Fibroblast of peridontal ligament (primary cell): ENCODE measurements at regions not wholly inside any gene's neighbourhood (a gene's known extent, or its start where the extent isn't known, plus 50 kb on each side); places are given as distances from the start of the nearest gene placed in this dataset.
"Not testable (repeated sequence)": the region's sequence is repeated elsewhere in the genome, so short reads cannot be mapped to it uniquely, and the experiment has no call there.

ENCODE experiments used
- DNase-seq: peaks from one replicate; pipeline ENCODE4 v3.0.0-alpha.2; 2010; ENCODE audit errors: extremely low read depth

DNA sequence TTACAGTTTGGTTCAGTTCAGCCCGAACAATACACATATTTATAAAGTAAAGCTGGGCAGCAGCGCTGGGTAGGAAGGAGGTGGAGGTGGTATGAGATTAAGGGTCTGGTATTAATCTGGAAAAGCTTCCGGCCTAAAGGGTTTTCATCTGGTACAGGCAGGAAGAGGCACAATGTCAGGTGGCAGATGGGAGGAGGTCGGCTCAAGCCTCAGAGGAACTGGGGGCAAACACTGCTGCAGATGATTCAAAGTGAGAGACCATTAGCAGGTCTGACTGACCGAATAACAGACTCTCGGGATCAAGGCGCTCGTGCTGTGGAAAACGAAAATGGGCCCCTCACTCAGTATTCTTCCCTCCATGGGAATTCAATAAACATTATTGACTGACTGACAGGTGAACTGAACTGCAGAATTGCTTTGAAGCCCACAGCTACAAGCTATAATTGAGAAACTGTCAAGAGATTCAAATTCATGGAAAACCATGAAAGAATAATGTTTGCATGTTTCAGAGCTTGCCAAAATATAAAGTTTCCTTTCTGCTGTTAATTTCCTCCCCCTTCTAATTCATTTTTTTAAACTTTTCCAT lies 75.3 kb downstream of the TMEM167A start:
- no peak for DNase-seq

DNA sequence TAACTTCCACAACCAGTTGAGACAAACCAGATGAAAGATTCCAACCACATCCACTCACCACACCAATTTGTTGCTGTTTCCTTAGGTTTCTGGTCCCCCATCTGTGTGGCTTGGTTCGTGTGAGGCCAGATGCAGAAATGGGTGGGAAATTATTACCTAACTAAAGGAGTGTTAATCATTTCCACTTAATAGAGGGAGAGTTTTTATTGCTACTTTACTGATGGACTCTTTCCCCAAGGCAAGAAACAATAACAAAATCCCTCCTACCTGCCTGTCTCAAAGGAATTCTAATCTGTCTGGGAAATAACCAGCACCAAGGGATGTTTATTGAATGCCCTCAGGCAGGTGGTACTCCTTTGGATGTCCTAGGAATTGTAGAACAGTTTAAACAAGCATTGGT lies 76.3 kb downstream of the TMEM167A start:
- no peak for DNase-seq

DNA sequence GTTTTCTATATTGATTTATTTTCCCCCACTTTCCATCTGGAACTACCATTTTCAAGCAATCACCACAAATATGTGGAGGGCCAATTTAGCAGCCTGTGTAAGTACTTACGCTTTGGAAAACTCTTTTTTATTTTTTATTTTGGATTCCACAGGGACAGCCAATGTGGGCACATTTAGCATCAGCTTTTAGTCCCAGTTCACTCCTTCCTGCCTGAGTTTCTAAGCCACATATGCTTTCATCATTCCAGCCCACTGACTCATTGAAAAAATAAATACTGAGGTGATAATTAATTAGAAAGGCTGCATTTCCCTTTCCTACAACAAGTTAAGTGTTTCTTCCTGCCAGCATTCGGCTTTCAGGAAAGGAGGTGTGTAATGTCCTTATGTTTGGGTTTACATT lies 76.8 kb downstream of the TMEM167A start:
- peak; percentile 51 for DNase-seq

DNA sequence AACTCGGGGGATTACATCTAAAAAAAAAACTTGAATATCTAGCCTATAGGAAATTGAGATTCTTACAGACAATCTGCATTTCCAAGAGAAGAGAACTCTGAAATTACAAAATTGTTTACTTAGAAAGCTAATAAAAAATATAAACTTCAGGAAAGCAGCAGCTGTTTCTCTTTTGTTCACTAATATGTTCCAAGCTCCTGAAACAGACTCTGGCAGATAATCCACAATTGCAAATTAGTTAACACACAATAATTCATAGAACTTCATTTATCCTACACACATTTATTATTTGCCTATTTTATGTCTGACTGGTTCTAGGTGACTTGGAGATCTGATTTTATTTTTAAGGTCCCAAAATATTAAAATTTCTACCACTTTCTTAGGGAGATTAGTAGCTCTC lies 83.8 kb downstream of the TMEM167A start:
- no peak for DNase-seq

DNA sequence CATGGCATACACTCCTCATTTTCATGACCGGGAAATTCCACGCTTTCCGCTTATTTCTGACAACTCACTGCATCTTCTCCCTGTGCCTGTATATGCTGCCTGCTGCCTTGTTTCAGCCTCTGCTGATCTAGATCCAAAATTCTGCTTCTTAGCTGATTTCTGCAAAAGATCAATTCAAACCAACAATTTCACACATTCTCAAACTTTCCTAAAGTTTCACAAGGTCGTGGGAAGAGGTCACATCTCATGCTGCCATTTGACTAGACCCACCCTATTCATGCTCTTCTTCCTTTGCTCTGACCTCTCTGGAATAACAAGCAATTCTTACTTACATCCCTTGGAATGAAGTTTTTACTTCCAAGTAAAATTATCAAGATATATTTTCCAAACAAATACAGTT lies 84.5 kb downstream of the TMEM167A start:
- no peak for DNase-seq

DNA sequence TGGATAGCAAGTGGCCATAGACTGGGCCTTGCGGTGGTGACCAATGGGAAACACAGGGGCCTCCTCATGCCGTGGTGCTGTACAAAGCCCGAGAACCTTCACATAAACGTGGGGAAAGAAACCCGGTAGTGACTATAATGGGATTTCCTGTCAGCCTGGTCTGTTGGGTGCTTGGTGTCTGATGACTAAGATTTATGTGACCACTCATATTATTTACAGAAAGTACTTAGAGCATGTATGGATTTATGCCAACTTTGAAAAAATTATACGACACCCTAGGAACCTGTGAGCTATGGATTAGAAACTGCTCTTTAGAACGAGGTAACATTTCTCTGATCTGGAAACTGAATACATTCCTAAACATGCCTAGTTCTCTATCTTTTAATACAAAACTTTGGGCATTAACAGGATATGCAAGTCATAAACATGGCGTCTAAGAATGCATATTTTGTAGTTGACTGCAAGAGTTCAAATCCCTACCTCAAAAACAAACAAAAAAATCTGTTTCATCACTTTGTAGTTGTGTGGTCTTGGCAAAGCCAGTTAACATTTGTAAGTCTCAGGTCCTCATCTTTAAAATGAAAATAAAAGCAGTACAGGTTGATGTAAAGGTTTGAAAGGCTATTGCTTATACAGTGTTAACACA lies 85.4 kb downstream of the TMEM167A start:
- DNase-seq, result no peak

DNA sequence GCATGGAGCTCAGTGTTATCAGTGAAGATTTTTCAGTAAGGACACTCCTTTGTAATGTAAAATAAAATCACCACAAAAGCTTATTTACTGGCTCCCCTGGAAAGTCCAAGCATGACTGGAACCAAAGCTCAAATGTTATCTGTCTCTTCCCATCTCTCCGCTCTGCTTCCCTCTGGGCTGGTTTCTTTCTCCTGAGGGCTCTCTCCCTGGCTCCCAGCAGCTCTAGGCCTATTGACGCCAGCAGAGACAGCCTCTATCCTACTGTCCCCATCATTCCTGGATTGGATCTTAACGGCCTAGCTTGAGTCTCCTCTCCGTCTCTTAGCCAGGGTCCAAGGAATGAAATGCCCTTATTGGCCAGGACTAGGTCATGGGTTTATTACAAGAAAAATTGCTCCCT lies 86.1 kb downstream of the TMEM167A start:
- DNase-seq, result no peak

DNA sequence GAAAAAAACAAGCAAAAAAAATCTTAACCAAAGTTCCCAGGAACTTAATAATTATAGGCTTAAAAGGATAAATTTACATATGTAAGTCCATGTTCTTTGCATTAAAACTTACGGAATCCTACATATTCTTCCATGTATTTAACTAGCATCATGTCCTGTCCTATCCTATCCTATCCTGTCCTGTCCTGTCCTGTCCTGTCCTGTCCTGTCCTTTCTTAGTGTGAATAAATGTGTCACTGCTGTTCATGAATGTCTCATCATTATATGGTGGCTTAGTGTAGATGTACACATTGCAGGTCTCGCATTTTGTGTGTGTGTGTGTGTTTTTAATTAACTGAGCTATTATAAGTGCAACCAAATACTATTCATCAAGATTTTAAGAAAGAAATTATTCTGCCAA lies 90.0 kb downstream of the TMEM167A start:
- no peak for DNase-seq

DNA sequence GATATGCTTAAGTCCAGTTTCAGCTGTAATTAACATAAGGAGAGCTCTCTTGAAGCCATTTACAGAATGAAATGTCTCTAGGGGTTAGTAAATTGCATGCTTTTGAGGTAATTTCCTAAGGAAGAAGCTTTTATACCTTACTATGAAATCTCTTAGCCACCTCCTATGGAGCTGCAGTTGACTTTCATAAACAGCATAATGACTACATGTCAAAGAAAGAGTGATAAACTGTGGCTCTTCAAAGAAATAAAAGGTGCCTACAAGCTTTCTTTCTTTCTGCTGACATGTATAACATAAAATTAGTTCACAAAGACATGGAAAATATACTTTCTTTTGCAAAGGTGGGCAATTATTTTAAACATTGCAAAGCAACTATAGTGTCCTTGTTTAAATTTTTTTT lies 90.8 kb downstream of the TMEM167A start:
- DNase-seq, result no peak

DNA sequence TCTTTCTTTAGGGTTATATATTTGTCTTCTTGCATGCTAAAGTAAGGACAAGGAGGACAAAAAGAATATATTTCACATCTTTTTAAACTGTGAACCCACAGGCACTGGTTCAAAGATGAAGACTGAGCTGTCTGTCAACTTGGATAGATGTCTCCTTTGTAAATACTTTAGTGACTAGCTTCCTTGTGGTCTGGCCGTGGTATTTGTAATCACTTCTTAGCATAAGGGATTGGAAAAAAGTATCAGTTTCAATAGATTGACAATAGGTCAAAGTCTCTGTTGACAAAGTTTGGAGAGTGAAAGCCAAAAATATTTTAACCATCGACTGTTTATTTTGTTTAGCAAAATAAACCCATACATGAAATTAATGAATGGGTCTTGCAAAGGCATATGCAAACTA lies 91.4 kb downstream of the TMEM167A start:
- DNase-seq, result peak; percentile 23

DNA sequence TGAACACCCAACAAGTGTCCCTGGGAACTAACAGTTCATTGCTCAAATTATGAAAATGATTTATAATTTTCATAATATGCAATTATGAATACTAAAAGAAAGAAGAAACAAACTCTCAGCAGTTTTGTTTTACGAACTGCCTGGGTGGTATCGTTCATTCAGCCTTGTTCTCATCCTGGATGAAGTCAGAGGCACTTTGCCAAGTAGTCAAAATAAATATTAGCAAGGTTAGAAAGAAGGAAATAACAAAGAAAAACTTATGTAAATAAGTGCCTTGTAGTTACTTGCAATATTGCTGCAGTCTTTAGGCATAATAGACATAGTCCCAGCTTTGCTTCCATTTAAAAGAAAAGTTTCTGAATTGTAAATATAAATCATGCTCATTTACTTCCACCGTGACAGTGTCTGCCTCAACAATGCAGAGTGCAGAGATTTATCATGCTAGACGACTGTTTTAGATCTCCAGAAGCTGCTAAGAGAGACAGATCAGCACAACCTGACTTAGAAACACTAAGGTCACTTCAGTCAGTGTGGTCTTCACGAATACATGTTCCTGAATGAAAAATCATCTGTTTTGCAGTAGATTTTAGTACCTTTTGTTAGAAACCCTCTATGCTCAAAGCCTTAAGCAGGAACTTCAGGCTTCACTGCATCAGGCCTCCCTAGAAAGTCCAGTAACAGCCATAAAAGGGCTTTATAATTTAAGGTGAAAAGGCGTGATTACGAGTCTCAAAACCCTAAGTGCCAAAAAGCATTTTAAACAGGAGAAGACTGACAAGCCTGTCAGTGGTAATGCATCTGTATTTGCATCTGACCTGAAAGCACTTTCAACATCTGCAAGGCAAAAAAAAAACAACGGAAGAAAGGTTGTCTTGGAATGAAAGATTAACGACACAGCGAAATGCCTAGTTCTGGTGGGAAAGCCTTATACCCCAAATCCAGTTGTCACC lies 92.1 kb downstream of the TMEM167A start:
- DNase-seq, result no peak

DNA sequence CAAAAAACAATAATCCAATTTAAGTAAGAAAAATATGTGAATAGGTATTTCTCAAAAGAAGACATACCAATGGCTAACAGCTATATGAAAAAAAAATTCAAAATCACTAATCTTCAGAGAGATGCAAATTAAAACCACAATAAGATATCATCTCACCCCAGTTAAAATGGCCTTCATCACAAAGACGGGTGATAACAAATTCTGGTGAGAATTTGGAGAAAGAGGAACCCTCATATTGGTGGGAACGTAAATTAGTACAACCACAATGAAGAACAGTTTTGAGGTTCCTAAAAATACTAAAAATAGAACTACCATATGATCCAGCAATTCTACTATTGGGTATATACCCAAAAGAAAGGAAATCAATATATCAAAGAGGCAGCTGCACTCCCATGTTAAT lies 94.3 kb downstream of the TMEM167A start:
- DNase-seq, result no peak

DNA sequence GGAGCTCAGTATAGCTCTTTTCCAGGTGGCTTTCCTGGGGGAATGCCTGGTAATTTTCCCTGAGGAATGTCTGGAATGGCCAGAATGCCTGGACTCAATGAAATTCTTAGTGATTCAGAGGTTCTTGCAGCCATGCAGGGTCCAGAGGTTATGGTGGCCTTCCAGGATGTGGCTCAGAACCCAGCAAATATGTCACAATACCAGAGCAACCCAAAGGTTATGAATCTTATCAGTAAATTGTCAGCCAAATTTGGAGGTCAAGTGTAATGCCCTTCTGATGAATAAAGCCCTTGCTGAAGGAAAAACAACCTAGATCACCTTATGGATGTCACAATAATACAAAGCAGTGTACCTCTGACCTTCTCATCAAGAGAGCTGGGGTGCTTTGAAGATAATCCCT lies 100.3 kb downstream of the TMEM167A start:
- not testable (repeated sequence) for DNase-seq

DNA sequence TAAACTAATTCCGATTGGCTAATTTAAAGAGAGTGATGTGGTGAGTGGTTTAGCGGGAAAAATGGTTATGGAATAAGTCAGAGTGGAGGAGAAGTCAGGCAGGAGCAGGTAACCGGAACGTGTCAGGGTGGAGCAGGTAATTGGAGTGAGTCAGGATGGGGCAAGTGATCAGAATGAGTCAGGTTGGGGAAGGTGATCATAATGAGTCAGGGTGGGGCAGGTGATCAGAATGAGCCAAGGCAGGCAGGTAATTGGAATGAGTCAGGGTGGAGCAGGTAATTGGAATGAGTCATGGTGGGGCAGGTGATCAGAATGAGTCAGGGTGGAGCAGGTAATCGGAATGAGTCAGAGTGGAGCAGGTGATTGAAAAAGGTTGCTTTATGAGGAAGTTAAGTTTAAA lies 101.4 kb downstream of the TMEM167A start:
- no peak for DNase-seq

DNA sequence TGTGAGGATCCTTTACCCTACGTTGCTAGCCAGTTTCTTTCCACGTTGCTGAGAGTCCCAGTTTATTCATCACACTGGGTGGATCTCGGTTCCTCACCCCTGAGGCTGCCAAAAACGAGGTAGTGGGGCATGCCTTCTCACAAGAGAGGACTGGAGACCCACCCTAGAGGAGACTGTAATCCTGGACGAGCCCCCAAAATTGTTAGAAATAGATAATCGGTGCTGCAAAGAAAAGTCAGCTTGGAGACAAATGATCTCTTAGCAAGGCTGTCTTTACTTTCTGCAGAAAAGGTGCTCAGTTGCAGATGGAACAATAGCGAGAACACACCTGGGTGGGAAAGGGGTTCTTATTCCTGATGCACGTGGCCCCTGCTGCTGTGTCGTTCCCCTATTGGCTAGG lies 101.8 kb downstream of the TMEM167A start:
- no peak for DNase-seq

DNA sequence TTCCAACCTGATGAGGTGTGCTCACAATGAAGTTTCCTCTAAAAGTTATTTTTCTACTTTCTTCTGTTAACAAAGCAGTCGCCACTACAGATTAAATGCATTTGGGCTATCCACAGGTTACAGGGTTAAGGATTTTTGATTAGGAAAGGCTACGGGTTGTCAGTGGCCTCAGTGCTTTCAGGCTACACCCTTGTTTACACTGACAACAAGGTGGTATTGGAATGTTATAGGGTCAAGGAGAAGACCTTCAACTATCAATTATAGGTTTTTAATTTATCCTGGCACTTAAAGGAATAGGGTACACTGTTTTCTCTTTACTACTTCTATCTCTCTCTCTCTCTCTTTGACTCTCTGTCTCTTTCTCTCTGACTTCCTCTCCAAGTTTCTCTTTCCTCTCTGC lies 102.8 kb downstream of the TMEM167A start:
- not testable (repeated sequence) for DNase-seq

DNA sequence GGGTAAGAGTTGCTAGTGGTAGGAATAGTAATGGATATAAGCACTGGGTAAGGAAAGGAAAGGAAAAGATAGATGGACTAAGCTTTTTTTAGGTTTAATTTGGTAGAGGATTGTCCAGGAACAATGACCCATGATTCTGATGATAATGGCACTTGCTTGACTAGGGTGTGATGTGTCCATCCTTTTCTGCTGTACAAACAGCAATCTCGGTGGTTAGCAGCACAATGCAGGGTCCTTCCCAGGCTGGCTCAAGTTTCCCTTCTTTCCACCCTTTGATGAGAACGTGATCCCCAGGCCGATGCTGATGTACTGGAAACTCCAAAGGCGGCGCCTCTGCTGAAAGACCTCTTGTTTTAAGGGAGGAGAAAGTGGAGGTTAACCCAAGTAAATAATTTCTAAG lies 105.3 kb downstream of the TMEM167A start:
- no peak for DNase-seq

DNA sequence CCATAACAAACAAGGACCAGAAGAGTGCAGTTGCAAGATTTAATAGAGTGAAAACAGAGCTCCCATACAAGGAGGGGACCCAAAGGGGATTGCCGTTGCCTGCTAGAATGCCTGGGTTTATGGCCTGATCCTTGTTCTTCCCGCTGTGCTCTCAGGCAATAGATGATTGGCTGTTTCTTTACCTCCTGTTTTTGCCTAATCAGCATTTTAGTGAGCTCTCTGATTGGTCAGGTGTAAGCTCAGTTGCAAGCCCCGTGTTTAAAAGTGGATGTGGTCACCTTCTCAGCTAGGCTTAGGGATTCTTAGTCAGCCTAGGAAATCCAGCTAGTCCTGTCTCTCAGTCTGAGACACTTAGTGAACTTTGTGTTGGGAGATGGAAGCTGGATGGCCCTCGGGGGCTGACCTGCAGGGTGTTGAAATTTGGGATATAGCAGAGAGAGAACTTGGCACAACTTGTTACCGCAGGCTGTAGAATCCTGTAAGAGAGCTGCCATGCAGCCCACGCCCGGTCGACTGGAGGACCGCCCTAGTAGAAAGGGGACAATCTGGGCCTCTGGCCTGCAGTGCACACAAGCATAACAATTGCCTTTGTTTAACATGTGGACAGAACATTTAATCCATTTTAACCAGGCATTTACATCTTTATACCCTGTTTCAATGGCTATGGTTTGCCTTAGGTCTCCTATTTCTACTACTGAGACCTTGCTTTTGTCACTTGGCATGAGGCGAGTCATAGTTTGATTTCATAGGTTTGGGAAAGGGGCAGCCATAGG lies 106.0 kb downstream of the TMEM167A start:
- not testable (repeated sequence) for DNase-seq

DNA sequence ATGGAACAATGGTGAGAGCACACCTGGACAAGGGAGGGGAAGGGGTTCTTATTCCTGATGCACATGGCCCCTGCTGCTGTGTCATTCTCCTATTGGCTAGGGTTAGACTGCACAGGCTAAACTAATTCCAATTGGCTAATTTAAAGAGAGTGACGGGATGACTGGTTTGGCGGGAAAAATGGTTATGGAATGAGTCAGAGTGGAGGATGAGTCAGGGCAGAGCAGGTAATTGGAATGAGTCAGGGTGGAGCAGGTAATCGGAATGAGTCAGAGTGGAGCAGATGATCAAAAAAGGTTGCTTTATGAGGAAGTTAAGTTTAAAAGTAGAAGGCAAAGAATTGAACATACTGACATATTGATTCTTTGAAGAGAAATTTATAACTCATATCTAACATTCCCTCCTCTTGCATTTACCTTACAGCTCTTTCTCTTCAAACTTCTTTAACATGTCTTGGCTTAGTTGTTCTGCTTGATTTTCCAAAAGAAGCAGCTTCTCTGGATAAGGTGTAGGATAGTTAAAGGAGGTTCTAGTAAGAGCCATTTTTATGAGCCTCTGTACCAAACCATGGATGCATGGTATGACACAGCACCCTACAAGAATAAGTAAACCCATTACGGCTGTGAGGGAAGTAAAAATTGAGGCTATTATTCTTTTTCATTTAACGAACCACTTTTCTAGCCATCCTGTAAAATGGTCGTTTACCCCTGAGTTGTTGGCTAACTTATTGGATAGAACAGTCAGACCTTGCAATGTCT lies 107.8 kb downstream of the TMEM167A start:
- DNase-seq, result not testable (repeated sequence)

DNA sequence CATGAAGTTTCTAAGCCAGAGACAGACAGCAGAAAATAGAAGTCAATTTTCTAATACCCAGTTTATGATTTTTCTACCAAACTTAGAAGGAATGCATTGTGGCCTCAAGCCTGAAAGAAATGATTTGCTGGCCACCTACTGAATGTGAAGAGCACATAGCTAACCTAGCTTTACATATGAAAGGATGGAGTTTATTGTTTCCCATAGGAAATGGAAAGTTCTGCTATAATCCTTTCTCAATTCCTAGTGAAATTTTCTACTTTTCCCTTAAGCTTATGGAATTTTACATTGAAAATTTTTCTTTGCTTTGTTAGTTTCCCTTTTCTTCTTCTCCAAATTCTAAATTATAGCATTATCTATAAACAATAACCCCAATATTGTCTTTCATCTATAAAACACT lies 110.1 kb downstream of the TMEM167A start:
- no peak for DNase-seq

DNA sequence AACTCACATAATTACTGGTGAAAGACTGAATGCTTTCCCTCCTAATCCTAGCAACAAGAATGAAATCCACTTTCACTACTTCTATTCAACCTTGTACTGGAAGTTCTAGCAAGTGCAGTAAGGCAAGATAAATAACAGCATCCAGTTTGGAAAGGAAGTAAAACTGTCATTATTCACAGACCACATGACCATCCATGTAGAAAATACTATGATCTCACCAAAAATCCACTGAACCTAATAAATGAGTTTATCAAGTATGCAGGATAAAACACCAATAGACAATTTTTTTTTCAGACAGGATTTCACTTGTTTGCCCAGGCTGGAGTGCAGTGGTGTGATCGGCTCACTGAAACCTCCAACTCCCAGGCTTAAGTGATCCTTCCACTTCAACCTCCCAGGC lies 117.7 kb downstream of the TMEM167A start:
- no peak for DNase-seq
